Central memory CD8-positive, alpha-beta T cell (primary cell): ENCODE measurements at regions not wholly inside any gene's neighbourhood (a gene's known extent, or its start where the extent isn't known, plus 50 kb on each side); places are given as distances from the start of the nearest gene placed in this dataset.

ENCODE experiments used
- ATAC-seq: fragments of 150-1000 bp; cut with Tn5 transposase; replicated peaks from 2 replicates; pipeline ENCODE4 v1.10.0; 2022; ENCODE audit warnings: mild to moderate bottlenecking, moderate FRiP score, moderate number of reproducible peaks; ENCODE audit not compliant: poor library complexity, severe bottlenecking; ENCODE audit errors: extremely low read depth
- DNase-seq, 2 donors: peaks; one replicate each; pipeline ENCODE4 v3.0.0; 2021; ENCODE audit warnings: low spot score in 2 of 2
- H3K27ac Mint-ChIP-seq: one replicate; pipeline ENCODE4 v1.8.0; 2022; ENCODE audit warnings: low read depth, mild to moderate bottlenecking, moderate library complexity, mixed read lengths
- H3K27me3 Mint-ChIP-seq: one replicate; pipeline ENCODE4 v1.8.0; 2022; ENCODE audit warnings: mixed read lengths
- H3K36me3 Mint-ChIP-seq: one replicate; pipeline ENCODE4 v1.8.0; 2022; ENCODE audit warnings: mild to moderate bottlenecking, moderate library complexity, mixed read lengths; ENCODE audit not compliant: insufficient read depth
- H3K4me1 Mint-ChIP-seq: one replicate; pipeline ENCODE4 v1.8.0; 2022; ENCODE audit warnings: mixed read lengths
- H3K4me3 Mint-ChIP-seq: one replicate; pipeline ENCODE4 v1.8.0; 2022; ENCODE audit warnings: mild to moderate bottlenecking, moderate library complexity, mixed read lengths
- H3K9me3 Mint-ChIP-seq: one replicate; pipeline ENCODE4 v1.8.0; 2022; ENCODE audit warnings: mixed read lengths

GRCh38 chr5:171630350-171631065 is 155.1 kb upstream of the SMIM23 start:
- H3K27ac Mint-ChIP-seq, result no peak overlapping the region
- H3K4me1 Mint-ChIP-seq, result no peaks in the 10 kb centered on the region
- no peak for ATAC-seq
- no peak for DNase-seq
- peaks cover 58% of the 10 kb centered on the region for H3K27me3 Mint-ChIP-seq
- no peaks in the 10 kb centered on the region for H3K36me3 Mint-ChIP-seq
- no peaks in the 10 kb centered on the region for H3K9me3 Mint-ChIP-seq
- no peak overlapping the region for H3K4me3 Mint-ChIP-seq

GRCh38 chr5:171632616-171633015 is 153.0 kb upstream of the SMIM23 start:
- Mint-ChIP-seq H3K27me3 (peaks cover 73% of the 10 kb centered on the region), H3K36me3 (no peaks in the 10 kb centered on the region), H3K27ac (no peak overlapping the region), H3K4me3 (no peak overlapping the region), H3K4me1 (no peaks in the 10 kb centered on the region), H3K9me3 (no peaks in the 10 kb centered on the region)
- DNase-seq, result no peak
- no peak for ATAC-seq

GRCh38 chr5:171633776-171634470 is 151.7 kb upstream of the SMIM23 start:
- Mint-ChIP-seq H3K36me3 (no peaks in the 10 kb centered on the region), H3K27ac (no peak overlapping the region), H3K4me1 (no peaks in the 10 kb centered on the region), H3K27me3 (peaks cover 73% of the 10 kb centered on the region), H3K9me3 (no peaks in the 10 kb centered on the region), H3K4me3 (no peak overlapping the region)
- DNase-seq (no peak), ATAC-seq (no peak)

GRCh38 chr5:171634511-171634910 is 151.1 kb upstream of the SMIM23 start:
- Mint-ChIP-seq H3K4me3 (no peak overlapping the region), H3K36me3 (no peaks in the 10 kb centered on the region), H3K27me3 (peaks cover 73% of the 10 kb centered on the region), H3K4me1 (no peaks in the 10 kb centered on the region), H3K27ac (no peak overlapping the region), H3K9me3 (no peaks in the 10 kb centered on the region)
- DNase-seq (no peak), ATAC-seq (no peak)

- Mint-ChIP-seq H3K4me3 (no peak overlapping the region), H3K27ac (no peak overlapping the region), H3K9me3 (no peaks in the 10 kb centered on the region), H3K27me3 (peaks cover 70% of the 10 kb centered on the region), H3K36me3 (no peaks in the 10 kb centered on the region), H3K4me1 (no peaks in the 10 kb centered on the region)
- DNase-seq (no peak), ATAC-seq (no peak)
Measured at GRCh38 chr5:171635028-171635427, 150.6 kb upstream of the SMIM23 start.

- peaks cover 68% of the 10 kb centered on the region for H3K27me3 Mint-ChIP-seq
- DNase-seq (no peak), ATAC-seq (no peak)
- H3K9me3 Mint-ChIP-seq, result no peaks in the 10 kb centered on the region
- H3K4me1 Mint-ChIP-seq, result no peaks in the 10 kb centered on the region
- H3K27ac Mint-ChIP-seq, result peak overlapping the region; percentile 67
- no peaks in the 10 kb centered on the region for H3K36me3 Mint-ChIP-seq
- no peak overlapping the region for H3K4me3 Mint-ChIP-seq
Measured at GRCh38 chr5:171635561-171636245, 149.9 kb upstream of the SMIM23 start.

- Mint-ChIP-seq H3K27me3 (peaks cover 57% of the 10 kb centered on the region), H3K4me3 (no peak overlapping the region), H3K9me3 (no peaks in the 10 kb centered on the region), H3K36me3 (no peaks in the 10 kb centered on the region), H3K27ac (no peak overlapping the region), H3K4me1 (no peaks in the 10 kb centered on the region)
- DNase-seq (no peak), ATAC-seq (no peak)
Measured at GRCh38 chr5:171637811-171638210, 147.8 kb upstream of the SMIM23 start.

- no peak overlapping the region for H3K4me3 Mint-ChIP-seq
- no peak overlapping the region for H3K27ac Mint-ChIP-seq
- H3K27me3 Mint-ChIP-seq, result peaks cover 52% of the 10 kb centered on the region
- H3K36me3 Mint-ChIP-seq, result no peaks in the 10 kb centered on the region
- no peak for ATAC-seq
- H3K4me1 Mint-ChIP-seq, result no peaks in the 10 kb centered on the region
- DNase-seq, result no peak
- H3K9me3 Mint-ChIP-seq, result no peaks in the 10 kb centered on the region
Measured at GRCh38 chr5:171639205-171639621, 146.4 kb upstream of the SMIM23 start.

GRCh38 chr5:171639966-171640365 is 145.7 kb upstream of the SMIM23 start:
- peaks cover 50% of the 10 kb centered on the region for H3K27me3 Mint-ChIP-seq

GRCh38 chr5:171640480-171640879 is 145.1 kb upstream of the SMIM23 start:
- no peak overlapping the region for H3K27ac Mint-ChIP-seq

More at GRCh38 chr5:171639966-171640365, 145.7 kb upstream of the SMIM23 start:
- DNase-seq, result no peak
- H3K36me3 Mint-ChIP-seq, result no peaks in the 10 kb centered on the region
- H3K27ac Mint-ChIP-seq, result no peak overlapping the region
- H3K9me3 Mint-ChIP-seq, result no peaks in the 10 kb centered on the region
- no peak for ATAC-seq
- no peaks in the 10 kb centered on the region for H3K4me1 Mint-ChIP-seq
- no peak overlapping the region for H3K4me3 Mint-ChIP-seq

GRCh38 chr5:171641891-171642290 is 143.7 kb upstream of the SMIM23 start:
- Mint-ChIP-seq H3K27ac (no peak overlapping the region), H3K4me3 (no peak overlapping the region), H3K9me3 (no peaks in the 10 kb centered on the region), H3K36me3 (no peaks in the 10 kb centered on the region), H3K27me3 (peaks cover 46% of the 10 kb centered on the region), H3K4me1 (no peaks in the 10 kb centered on the region)
- ATAC-seq, result no peak
- no peak for DNase-seq

More at GRCh38 chr5:171640480-171640879, 145.1 kb upstream of the SMIM23 start:
- Mint-ChIP-seq H3K4me3 (no peak overlapping the region), H3K36me3 (no peaks in the 10 kb centered on the region), H3K27me3 (peaks cover 46% of the 10 kb centered on the region), H3K9me3 (no peaks in the 10 kb centered on the region), H3K4me1 (no peaks in the 10 kb centered on the region)
- DNase-seq (no peak), ATAC-seq (no peak)

- DNase-seq (no peak), ATAC-seq (no peak)
- peaks cover 50% of the 10 kb centered on the region for H3K27me3 Mint-ChIP-seq
- H3K9me3 Mint-ChIP-seq, result no peaks in the 10 kb centered on the region
- no peaks in the 10 kb centered on the region for H3K36me3 Mint-ChIP-seq
- no peak overlapping the region for H3K4me3 Mint-ChIP-seq
- H3K4me1 Mint-ChIP-seq, result no peaks in the 10 kb centered on the region
- no peak overlapping the region for H3K27ac Mint-ChIP-seq
Measured at GRCh38 chr5:171642894-171643293, 142.7 kb upstream of the SMIM23 start.

GRCh38 chr5:171644536-171644935 is 141.1 kb upstream of the SMIM23 start:
- Mint-ChIP-seq H3K4me3 (no peak overlapping the region), H3K27me3 (peaks cover 34% of the 10 kb centered on the region), H3K4me1 (no peaks in the 10 kb centered on the region), H3K9me3 (no peaks in the 10 kb centered on the region), H3K27ac (no peak overlapping the region), H3K36me3 (no peaks in the 10 kb centered on the region)
- no peak for ATAC-seq
- no peak for DNase-seq
